NCI-H446 (cell line): ENCODE measurements at regions not wholly inside any gene's neighbourhood (a gene's known extent, or its start where the extent isn't known, plus 50 kb on each side); places are given as distances from the start of the nearest gene placed in this dataset.
"Not testable (repeated sequence)": the region's sequence is repeated elsewhere in the genome, so short reads cannot be mapped to it uniquely, and the experiment has no call there.

Experiments used
- DNase-seq, 2 experiments: peaks; one replicate each; lab custom pipeline; 2025; lab: John Stamatoyannopoulos, UW

DNA sequence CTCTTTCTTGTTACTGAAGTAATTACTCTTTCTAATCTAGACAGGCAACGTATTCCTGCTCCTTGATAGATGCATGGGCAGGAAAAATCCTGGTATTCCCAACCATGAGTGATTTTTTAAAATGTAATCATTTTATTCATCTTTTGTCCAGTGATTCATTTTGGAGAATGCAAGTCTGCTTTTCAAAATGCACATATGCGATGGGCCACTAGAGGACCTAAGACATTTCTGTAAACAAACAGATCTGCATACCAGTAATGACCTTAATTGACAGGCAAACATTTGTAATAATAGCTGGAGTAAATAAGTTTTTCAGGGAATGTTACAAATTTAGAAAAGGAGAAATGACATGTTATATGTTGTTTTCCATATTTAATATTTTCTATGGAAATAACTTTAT, 1167.6 kb downstream of the JRKL start:
- no peak for DNase-seq

DNA sequence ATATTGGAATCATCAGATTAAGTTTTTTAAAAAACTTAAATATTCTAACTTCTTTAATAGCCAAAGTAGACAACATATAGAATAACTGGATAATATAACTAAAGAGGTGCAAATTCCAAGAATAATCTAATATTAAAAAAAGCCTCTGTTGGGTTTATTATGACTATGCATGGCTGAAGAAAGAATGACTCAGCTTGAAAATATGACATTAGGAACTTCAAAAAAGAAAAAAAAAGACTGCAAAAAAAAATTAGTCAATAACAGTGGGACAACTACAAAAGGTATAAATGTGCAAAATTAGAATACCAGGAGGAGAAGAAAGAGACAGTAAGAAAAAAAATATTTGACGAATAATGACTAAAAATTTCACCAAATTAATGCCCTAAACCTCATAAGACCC, 1178.0 kb downstream of the JRKL start:
- DNase-seq, result no peak

DNA sequence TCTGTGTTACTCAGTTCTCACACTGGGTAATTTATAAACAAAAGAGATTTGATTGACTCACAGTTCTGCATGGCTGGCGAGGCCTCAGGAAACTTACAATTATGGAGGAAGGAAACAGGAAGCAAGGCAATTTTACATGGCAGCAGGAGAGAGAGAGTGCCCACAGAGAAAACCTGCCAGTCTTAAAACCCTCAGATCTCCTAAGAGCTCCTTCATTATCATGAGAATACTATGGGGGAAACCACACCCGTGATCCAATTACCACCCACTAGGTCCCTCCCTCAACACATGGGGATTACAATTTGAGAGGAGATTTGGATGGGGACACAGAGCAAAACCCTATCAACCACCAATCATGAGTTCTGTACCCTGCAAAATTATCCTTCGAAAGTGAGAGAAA, 1180.8 kb downstream of the JRKL start:
- no peak for DNase-seq

DNA sequence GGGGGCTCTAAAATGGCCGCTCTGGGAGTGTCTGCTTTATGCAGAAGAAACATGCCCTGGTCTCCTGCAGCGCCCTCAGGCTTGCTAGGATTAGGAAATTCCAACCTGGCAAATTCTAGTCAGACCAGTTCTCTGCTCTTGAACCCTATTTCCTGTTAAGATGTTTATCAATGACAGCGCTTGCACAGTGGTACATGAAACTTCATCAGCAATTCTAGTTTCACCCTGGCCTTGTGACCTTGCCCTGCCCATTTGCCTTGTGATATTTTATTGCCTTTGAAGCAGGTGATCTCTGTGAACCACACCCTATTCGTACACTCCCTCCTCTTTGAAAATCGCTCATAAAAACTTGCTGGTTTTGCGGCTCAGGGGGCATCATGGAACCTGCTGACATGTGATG, 1184.0 kb downstream of the JRKL start:
- not testable (repeated sequence) for DNase-seq

DNA sequence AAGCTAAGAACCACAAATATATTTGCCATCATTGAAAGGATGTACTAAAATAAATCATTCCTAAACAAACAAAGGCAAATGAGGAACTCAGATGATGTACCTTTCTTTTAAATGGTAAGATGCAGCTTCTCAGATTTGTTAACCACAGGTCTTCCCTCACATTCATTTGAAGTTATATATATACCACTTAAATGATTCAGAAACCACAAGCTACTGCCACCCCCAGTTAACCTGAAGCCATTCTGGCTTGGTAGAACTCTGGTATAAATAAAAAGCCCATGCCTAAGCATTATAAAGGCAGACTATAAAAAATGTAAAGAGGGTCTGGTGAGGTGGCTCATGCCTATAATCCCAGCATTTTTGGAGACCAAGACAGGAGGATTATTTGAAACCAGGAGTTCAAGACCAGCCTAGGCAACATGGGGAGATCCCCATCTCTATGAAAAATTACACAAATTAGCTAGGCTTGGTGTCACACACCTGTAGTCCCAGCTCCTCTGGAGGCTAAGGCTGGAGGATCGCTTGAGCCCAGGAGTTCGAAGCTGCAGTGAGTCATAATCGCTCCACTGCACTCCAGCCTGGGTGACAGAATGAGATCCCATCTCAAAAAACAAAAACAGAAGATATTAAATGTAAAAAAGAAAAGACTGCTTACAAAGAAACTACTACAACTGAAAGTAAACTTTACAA, 1185.3 kb downstream of the JRKL start:
- no peak for DNase-seq

DNA sequence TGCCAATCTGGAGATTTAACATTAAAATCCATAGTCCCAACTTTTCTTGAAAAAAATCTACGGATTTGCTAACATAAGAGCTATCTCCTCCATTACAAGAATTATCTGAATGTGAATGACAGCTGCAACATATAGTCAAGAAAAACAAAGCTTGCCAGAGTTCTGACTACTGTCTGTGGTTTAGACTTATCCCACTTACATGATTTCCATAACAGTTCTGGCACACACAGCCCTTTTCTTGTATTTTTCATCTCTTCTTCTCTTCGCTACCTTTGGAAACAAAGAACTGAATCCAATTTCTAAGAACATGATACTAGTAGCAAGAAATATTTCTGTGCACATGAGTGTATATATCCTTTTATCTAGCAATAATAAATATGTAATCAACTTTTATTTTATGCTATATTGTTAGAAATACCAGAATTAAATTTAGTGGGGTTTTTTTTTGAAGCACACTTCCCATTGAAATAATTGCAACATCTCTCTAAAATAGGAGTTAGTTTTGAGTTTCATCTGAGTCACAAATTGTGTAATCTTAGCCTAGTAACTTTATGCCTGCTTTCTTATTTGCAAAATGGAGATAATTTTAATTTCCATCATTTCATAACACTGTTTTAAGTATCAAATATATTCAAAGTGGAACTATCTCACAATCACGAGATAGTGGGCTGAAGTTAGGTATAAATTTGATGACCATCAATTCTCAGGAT, 1217.6 kb downstream of the JRKL start:
- DNase-seq, result no peak

DNA sequence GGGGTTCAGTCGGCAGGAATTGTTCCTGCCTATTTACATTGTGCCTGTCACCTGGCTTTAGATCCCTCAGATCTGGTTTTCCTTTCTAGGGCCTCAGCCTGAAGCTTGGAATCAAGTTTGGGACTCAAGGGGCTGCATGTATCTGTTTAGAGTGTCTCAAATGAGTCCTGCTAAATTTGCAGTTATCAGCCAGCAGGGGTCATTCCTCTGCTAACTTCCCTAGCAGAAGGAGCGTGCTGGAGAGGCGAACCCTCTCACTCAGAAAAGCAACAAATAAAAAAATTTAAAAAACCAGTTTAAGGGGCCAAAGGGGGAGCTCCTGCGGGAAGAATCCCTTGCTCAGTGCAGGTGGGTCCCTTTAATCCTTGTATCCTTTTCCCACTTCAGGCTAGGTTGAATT, 1220.2 kb downstream of the JRKL start:
- no peak for DNase-seq

DNA sequence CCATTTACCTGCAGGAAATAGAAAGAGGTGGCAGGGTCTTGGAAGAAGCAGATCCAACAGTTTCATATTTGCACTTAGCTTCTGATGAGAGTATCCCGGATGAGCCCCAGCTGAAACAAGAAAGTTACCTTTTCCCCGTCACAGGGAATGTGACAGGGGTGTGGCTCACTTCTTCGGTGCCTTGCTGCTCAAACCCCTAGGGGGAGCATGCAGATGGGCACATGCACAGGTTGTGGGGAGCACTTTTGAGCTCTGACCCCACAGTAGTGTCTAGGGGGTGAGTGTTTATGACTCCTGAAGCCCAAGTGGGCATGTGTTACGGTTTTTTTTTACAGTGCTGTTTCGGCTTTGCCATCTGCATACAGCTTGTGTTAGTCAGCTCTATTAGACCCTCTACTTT, 1221.0 kb downstream of the JRKL start:
- DNase-seq, result no peak

DNA sequence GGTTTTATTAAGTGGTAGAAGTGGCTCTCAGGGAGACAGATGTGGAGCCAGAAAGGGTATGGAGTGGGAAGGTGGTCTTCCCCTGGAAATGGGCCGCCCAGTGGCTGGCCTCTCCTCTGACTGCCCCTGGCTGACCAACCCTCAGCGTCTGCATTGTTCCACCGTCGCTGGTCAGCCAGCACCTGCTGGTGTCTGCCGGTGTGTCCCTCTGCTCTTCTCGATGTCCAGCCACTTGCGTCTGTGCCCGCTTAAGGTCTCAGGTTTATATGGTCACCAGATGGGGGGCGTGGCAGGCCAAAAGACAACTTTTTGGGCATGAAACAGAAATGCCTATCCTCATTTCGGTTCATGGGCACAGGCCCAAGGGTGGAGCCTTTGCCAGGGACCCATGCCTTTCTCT, 1221.5 kb downstream of the JRKL start:
- no peak for DNase-seq

DNA sequence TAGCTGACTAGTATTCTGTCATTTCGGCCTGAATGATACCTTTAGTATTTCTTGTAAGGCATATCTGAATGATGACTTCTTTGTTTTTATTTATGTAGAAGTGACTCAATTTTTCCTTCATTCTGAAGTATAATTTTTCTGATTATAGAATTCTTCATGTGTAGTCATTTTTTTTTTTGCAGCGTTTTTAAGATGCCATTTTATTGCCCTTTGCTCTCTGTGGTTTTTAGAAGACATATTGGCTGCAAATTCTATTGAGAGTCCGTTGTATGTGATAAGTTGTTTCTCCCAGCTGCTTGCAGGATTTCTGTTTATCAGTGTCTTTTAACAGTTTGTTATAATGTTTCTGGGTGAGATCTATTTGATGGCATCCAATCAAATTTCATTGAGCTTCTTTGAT, 1224.8 kb downstream of the JRKL start:
- no peak for DNase-seq

DNA sequence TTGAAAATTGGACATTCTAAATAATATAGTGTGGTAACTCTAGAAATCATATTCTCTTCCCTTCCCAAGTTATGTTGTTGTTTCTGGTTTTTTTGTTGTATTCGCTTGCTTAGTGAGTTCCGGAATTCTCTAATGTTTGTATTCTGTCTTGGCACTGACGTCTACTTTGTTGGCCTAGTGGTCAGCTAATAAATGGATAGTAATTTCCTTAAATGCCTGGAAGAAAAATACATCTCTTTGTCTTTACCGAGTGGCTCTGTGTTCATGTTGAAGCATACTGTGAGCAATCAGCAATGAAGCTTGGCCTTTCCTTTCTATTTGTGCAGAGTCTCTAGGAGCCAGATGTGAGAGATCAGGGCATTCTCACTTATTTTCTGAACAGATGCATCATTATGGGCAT, 1225.7 kb downstream of the JRKL start:
- no peak for DNase-seq

DNA sequence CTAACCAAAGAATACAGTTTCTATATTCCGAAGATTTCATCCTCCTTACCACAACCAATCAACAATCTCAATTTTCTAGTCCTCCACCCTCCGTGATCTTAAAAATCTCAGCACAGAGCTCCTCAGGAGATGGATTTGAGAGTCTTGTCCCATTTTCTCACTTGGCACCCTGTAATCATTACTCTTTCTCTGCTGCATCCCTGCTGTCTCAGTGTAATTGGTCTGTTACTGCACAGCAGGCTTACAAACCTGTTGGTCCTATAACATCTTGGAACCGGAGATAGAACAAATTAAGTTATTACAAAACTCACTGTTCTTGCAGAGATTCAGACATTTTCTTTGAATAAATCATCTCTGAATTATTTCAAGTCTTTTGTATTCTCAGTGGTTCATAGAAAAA, 1227.2 kb downstream of the JRKL start:
- no peak for DNase-seq

DNA sequence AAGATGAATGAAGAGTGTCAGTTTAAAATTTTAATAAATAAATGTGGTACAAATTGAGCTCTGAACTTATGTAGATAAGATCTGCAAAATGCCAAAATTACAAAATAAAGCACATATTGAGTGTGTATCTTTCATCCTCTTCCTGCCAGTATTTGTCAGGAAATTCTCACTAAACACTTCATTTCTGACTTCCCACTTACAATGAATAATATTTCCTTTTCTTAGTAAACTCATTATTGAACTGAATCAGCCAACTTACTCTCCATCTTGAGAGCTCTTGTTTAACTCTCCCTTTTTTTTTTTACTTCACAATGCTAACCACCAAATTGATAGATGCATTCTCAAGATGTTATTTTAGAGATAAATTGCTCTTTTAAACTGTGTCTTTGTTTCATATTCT, 1230.2 kb downstream of the JRKL start:
- DNase-seq, result no peak

DNA sequence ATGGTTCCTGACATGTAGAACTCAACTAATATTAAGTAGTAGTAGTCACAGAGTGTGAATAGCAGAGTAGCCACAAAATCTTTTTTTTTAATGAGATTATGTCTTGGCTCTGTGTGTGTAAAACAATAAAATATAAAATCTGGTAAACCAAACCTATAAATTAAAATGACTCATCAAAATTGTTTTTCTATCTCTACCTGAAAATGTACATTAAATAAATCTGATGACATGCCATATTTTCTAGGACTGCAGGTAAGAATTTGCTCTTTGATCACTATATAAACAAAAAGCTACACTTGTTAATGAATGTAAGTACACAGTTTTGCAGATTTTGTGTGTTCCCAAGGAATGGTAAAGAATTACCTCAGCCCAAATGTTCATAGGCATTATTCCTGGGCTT, 1231.5 kb downstream of the JRKL start:
- DNase-seq, result no peak

DNA sequence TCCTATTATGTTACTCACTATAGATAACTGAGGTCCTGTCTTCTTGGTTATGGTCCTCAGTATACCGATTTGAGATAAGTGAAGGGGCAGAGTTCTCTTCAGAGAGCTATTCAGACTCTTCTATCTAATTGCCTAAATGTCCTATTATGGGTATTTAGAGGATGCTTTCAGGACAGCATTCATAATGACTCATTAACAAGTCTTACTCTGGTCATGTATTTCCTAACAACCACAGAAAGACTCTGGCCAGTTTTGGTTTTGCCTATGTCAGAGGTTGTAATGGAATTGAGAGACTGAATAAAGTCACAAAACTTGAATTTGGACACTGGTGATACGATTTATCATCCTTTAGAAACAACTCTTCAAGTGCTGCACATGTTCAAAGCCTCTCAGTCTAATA, 1233.0 kb downstream of the JRKL start:
- no peak for DNase-seq

DNA sequence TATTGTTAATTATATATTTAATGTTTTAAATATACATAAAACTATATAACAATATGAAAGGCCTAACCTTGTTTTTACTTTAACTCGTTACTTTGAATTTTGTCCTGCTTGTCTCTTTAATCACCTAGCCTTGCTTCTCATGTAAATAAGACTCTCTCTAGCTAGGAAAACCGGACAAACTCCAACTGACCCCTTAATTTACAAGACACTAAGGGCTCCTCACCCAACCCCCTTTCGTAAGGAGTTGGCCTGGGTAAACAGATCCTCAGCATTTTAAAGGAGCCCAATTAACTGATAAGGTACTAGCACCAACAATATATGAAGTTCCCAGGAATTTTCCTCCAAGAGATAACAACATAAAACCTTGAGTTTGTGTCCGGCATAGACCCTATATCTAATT, 1246.9 kb downstream of the JRKL start:
- not testable (repeated sequence) for DNase-seq

DNA sequence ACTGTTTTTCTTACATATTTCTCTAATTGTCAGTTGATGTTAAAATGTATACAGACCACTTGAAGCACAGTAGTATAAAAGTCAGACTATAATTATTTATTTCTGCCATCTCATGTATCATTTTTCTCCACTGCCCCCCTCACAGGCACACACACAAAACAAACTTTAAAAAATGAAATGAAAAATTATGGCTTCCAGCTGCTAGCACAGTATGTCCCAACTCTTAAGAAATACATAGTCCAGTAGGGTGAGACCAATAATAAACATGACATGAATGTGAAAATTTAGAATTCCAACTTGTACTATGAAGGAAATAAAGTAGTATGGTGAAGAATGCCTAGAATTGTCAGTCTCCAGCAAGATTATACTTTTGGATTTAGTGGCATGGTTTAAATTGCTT, 1247.9 kb downstream of the JRKL start:
- no peak for DNase-seq

DNA sequence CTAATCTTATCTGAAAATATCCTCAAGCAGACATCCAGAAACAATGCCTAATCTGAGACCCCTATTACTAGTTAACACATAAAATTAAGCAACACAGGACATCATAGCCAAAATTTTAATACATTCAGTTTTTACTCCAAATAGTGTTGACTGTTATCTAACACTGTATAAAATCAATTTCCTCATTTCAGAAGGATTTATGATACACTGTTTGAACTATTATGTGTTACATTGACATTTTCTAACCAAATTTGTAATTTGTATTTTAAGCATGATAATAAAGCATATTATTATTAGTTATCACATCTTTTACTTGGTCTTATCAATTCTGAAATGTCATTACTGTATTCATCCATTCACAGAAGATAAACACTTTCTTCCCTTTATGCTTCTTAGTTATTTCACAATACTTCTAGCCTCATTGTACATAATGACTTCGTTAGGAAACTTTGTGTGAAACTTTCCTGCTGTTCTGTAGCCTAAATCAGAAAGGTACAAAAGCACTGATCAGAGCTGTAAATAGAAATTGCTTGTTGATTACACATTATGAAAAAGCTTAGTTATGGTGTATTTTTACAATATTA, 1248.9 kb downstream of the JRKL start:
- DNase-seq, result no peak

DNA sequence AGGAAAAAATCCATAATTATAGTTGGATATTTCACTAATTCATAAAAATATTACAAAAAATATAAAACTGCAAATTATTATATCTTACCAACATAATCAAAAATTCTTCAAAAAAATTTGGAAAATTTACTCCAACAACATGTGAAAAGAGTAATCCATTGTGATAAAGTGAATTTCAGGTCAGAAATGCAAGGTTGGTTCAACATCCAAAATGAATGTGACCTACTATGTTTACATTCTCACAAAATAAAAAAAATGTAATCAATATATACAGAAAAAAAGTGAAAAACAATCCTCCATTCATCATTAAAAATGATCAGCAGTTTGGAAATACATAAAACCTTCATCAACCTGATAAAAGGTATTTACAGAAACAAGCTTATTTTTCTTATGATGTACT, 1252.2 kb downstream of the JRKL start:
- no peak for DNase-seq

DNA sequence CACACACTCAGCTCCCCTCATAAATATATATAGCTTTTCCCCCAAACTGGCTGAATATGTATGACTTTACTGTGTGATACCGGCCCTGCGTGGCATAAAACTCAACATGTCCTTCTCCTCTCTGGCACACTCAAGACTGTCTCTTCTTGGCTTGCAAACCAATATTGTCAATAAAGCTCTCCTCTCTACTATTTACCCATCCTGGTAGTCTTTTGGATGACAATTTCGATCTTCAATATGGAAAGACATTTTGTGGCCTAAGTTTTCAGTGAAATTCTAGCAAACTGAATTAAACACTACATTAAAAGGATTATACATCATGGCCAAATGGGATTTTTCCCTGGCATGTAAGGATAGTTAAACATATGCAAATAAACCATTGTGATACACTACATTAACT, 1255.9 kb downstream of the JRKL start:
- DNase-seq, result no peak

DNA sequence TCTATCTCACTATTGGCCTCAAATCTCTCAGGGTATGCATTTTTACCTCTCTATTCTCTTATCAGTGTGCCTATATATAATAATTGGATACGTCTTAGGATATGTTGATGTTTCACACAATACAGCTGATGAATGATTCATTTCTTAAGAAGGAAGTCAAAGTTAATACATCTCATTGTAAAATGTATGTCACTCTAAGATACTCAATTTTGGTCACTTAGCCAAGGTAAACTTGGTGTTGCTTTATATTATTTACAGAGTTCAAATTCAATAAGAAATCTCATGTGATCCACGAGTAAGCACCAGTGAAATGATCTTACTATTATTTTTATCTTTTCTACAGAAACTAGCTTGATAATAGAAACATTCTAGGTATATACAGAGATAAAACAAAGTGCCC, 1266.5 kb downstream of the JRKL start:
- no peak for DNase-seq

DNA sequence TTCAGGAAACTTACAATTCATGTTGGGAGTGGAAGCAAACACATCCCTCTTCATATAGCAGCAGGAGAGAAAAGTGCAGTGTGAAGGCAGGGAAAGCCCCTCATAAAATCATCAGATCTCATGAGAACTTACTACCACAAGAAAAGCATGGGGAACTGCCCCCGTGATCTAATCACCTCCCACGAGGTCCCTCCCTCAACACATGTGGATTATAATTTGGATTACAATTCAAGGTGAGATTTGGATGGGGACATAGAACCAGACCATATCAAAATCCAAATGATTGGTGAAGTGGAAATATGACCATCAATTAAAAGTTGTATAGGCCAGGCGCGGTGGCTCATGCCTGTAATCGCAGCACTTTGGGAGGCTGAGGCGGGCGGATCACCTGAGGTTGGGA, 1268.0 kb downstream of the JRKL start:
- no peak for DNase-seq

DNA sequence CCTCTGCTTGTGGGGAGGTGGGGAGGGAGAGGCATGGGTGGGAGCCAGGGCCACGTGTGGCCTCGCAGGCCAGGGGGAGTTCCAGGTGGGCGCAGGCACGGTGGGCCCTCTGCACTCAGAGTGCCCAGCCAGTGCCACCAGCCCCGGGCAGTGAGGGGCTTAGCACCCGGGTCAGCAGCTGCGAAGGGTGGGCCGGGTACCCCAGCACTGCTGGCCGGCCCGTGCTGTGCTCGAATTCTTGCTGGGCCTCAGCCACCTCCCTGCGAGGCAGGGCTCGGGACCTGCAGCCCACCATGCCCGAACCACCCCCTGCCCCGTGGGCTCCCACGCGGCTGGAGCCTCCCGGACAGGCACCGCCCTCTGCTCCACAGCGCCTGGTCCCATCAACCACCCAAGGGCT, 1277.2 kb downstream of the JRKL start:
- no peak for DNase-seq

DNA sequence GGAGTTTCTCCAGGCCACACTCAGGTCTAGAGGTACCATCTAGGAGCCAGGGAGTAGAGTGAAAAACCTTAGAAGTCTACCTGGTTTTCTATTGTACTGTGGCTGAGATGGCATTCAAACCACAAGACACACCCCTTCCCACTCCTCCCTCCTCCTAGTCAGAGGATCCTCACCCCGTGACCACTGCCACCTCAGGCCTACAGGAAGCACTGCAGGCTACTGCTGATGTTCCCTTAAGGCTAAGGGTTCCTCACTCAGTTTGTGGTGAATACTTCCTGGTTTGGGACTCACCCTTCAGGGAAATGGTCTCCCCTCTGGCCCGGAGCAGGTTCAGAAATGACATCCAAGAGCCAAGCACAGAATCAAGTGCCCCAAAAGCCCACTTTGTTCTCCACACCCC, 1293.9 kb downstream of the JRKL start:
- no peak for DNase-seq
